NCI-H187 treated with DMSO at 0.1 percent for 48 hours (cell line): ENCODE measurements at regions not wholly inside any gene's neighbourhood (a gene's known extent, or its start where the extent isn't known, plus 50 kb on each side); places are given as distances from the start of the nearest gene placed in this dataset.
"Not testable (repeated sequence)": the region's sequence is repeated elsewhere in the genome, so short reads cannot be mapped to it uniquely, and the experiment has no call there.

Source experiments
- DNase-seq: peaks from one replicate; lab custom pipeline; 2025; lab: John Stamatoyannopoulos, UW

DNA sequence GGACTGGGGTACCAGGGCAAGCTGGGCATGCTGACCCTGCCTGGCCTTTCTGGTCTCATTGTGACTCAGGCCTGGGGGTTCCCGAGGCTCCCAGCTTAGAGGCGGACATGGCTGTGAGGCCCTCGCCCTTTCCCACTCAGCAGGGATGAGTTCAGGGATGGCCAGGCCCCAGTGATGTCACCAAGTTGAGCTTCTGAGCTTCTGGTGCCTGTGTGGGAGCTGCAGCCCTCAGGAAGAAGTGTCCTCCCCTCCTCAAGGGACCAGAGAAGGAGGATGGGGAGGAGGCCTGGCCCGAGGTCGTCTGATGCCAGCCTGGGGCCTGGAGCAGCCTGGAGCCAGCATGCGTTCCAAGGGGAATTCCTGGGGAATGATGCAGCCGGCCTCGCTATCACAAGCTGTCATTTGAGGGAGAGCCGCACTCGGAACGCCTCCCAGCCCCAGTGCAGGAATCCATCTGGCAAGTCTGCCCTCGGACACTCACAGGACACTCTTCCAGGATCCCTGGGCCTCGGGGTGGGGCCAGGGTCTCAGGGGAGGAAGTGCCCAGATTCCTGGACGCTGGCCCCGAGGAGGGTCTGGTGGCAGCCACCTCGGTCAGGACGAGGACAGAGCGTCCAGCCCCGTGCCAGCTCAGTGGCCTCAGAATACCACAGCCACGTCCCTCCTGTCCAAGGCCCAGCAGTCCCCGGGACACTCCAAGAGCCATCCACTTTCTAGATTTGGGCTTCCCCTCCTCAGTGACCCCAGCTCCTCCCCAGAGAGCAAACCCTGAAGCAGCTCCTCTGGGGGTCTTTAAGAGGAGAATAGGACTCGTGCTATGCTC is 61.2 kb upstream of the GPC1 start:
- DNase-seq: no peak

DNA sequence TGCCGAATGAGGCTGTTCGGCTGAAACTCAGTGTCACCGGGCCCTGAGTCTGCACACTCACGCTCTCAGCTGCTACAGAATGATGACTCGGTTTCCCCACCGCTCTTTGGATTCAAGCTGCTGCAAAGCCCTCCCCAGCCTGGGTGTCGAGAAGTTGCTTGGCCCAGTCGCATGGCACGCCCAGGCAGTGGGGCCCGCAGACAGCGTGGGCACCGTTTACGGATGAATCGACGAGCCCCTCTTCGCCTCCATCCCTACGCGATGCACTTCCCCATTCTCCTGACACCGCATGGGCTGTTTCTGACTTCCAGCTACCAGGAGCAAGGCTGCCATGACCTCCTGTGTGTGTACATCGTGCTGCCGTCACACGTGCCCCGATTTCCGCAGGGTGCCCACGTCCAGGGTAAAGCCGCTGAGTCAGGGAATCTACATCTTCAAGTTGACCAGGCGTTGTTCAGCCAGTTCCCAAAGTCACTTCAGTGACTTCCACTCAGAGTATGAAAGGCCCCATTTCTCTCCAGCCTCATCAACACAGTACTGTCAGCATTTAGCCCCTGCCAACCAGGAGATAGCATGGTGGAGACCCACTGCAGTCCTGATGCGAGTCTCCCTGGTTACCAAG is 60.3 kb upstream of the GPC1 start:
- no peak for DNase-seq

GRCh38 chr2:240376739-240377138 is 58.7 kb upstream of the GPC1 start:
- no peak for DNase-seq

GRCh38 chr2:240377366-240377765 is 58.1 kb upstream of the GPC1 start:
- DNase-seq: no peak

DNA sequence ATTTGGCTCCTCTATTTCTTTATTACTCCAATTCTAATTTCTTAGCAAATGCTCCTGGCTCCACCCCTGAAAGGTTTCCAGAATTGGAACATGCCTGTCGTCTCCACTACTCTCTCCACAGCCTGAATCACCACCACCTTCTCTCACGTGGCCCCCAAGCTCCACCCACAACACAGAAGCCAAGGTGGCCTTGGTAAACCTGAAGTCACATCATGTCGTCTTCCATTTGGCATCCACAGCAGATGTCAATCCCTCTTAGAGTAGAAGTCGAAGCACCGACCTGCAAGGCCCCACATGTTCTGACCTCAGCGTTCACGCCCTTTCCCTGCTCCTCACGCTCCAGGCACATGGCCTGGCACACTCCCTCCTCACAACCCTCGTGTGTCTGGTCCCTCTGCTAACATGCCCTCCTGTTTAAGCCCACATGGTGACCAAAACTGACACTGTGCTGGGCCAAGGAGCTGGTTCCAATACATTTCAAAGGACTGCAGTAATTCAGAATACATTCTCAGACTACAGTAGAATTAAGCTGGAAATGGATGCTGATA is 56.3 kb upstream of the GPC1 start:
- no peak for DNase-seq

DNA sequence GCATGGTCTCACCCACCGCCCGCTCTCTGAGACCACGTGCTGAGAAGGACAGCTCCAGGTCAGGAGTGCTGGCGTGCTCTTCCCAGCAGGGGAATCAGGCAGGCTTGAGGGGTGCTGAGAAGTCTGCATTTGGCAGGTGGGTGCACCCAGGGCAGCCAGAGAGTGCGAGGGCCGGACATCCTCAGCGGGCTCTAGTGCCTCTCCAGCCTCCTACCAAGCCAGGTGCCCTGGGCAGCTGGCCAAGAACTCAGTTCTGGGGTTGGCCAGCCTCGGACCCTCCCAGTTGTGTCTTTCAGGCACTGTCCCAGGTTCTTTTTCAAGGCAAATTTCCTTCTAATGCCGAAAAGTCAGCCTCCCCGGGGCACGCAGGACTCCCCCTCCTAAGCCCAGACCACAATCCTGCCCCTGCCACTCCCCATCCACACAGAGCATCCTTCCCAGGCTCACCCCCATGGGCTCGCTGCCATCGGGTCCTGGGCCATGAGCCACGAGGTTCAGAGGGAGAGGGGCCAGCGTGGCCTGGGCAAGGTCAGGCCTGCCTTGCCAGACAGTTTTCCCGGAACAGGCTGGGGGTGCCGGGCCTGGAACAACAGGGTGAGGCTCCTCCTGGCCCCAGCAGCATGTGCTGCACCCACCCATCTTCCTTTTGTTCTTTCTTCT is 52.2 kb upstream of the GPC1 start:
- DNase-seq: no peak

GRCh38 chr2:240383871-240384700 is 51.4 kb upstream of the GPC1 start:
- no peak for DNase-seq

GRCh38 chr2:240384711-240385450 is 50.6 kb upstream of the GPC1 start:
- DNase-seq: no peak

- not testable (repeated sequence) for DNase-seq
These were observed 49.9 kb upstream of the GPC1 start for GRCh38 chr2:240385451-240386161.
